Left kidney (tissue), 1 donor: ENCODE measurements at regions not wholly inside any gene's neighbourhood (a gene's known extent, or its start where the extent isn't known, plus 50 kb on each side); places are given as distances from the start of the nearest gene placed in this dataset.

ENCODE experiments used
- DNase-seq: peaks from one replicate; pipeline ENCODE4 v3.0.0-alpha.2; 2013

DNA sequence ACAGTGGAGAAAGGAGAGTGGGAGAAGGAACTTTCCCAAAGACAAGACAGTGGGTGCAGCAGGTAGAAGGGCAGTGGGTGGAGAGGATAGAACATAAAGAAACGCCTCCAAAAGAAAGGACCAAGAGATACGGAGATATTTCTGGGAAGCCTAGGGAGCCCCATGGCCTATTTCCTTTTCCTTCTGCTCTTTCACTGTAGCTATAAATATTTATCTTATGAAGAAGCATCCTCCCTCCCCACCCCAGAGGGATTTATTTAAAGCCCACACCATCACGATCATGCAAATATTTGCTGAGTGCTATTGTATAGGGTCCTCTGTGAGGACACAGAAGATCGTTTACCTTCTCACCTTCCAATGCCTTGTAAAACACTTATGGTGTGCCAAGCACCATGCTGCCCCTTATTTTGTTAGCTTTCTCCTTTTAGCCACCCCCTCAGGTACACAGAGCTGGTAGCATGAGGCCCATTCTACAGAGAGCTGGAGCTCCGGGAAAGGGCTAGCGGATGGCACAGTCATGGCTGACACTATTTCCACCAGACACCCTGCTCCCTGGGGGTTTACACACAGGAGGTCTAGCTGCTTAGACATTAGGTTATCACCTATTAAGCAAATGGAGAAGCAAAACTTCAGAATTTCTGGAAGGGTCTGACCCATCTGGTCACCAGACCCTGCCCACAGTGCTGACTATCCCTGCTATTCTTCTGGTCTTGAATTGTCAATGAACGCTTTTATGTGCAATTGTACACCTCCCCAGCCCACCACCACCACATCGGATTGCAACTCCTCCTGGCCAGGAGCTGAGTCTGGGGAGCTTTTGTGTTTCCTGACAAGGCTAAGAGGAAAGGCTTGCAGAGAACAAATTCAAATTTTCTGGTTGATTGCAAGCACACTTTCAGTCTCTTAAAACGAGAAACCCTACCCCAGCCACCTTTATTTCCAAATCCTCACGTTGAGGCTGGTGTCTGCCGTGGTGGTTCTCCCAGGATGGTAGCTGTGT, 91.8 kb upstream of the KLF7 start:
- no peak for DNase-seq

DNA sequence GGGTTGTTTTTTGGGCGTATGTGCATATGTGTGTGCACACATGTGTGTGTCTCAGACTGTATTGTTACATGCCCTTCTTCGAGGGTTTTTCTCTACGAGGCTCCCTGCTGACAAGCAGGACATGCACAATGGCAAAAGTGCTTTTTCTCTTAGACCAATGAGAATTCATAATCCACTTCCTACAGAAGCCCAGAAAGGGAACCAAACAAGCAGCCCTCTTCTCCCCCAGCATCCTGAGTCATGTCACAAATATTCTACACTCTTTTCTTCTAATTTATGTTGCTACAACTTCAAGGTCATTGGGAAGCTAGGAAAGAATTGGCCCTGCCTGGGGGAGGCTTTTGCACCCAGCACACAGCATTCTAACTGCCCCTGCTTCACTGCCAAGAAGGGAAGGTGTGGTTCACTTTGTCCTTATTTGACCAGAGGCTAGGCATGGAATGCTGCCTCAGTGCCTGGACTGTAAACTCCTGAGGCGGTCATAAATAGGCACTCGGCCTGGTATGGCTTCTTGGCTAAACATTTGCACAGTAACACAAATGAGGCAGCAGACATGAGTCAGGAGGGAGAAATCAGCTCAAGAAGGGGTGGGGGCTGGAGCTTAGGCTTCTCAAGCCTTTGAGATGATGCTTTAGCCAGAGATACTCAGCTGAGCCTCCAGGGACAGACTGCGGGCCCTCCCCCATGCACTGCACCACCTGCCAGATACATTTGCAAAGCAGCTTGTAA, 92.7 kb upstream of the KLF7 start:
- DNase-seq, result no peak

DNA sequence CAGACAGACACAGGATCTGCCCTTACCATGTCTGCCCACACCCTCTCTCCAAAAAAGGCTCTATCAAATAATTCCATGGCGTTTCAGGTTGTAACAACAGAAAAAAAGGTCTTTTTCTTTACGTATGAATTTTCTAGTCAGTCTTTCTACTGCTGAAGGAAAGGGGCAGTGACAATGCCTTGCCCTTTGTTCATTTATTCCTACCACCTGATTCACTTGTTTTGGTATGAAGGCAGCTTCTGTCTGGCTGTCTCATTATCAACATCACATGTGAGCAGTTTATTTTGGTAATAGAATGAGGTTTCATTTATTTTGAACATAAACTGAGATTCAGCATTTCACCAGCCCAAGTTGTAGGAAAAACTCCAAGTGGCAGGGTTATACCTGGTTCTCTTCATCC, 94.3 kb upstream of the KLF7 start:
- no peak for DNase-seq

DNA sequence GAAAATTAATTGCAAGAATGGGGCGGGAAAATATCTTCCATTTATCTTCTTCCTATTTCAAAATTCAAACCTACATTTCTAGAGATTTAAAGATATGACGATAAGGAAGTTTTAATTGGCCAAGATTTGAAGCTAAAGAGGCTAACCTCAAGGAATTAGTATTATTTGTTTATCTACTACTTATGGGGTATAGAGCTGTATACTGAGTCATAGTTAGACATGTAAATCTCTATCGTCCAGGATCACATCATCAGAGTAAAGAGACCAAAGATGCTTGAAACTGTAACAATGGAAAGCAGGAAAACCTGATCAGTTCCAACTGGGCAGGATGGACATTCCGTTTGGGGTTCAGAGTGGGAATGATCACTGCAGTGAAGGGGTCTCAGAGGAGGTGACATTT, 95.2 kb upstream of the KLF7 start:
- no peak for DNase-seq

DNA sequence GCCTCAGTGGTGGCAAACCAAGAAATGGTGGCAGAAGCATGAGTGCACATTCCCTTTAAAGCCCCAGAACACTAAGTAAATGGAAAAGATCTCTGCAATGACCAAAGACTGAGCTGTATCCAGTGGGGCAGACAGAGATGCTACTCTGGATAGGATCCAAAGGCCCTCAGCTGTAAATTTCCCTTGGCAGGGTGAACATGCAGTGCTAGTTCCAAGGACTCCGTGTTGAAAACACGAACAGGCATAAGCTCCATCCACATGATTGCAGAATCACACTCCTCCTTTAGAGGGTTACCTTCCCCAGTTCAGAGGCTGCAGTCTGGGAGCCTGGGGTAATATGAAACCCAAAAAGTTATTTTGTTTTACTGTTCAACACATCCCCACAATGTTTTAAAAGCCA, 98.6 kb upstream of the KLF7 start:
- no peak for DNase-seq

DNA sequence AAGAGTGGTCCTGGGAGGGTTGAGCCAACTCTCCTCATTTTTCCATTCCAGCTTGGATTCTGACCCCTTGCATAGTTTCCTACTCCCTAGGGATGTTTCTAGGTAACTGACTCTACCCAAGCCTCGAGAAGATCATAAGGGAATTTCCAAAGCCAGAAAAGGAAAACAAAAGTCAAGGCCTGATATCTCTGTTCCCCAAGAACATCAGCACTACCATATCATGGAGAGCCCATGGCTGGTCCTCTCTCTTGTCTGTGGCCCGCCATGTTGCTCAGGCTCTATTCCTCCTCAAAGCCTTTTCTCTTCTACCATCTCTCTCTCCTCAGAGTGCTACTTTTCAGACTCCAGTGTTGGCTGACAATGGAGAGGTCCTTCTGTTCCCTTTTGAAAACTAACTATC, 99.6 kb upstream of the KLF7 start:
- no peak for DNase-seq

DNA sequence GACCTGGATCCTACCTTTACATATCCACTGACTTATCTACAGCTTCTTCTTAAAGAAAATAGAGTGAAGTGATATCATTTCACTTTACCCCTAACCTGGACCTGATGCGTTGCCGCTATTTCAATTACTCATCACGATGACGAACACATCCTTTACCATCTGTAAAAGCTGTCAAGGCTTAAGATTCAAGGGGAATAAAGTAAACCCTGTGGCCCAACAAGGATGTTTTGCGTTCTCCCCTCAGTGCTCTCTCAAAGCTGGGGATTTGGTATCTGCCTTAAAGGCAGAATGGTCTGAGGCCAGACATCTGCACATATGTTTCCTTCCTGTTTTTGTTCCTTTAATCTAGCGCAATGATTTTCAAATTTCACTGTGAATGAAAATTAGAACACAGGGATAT, 100.1 kb upstream of the KLF7 start:
- DNase-seq, result no peak

DNA sequence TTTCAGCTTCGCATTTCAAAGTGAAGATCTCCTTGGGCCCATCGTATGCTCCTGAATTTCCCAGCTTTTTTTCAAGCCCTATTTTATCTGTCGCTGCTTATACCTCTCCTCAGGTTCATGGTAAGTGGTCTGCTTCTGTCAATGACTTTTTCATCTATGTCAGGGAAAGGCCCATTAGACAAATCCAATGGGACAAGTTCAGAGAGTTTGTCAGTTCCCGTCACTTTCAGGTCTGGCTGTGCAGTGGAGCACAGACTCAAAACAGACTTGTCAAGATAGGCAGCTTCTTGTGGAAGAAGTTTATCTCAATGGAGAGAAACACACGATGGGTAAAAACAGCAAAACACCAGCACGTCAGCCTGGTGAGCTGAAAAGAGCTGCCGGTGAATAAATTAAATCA, 100.9 kb upstream of the KLF7 start:
- no peak for DNase-seq

DNA sequence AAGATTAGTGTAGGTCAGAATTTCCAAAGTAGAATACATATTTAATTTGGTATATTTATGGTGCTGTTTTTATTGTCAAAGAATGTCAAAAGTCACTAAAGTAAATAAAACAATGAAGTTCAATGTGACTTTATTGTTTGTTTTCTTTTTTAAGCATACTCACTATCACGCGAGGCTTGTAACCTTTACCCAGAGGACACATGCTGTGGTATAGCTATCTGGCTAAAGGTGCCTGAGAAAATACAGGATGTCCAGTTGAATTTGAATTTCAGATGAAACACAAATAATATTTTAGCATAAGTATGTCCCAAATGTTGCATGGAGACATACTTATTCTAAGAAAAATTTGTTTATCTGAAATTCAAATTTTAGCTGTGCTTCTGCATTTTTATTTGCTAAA, 103.3 kb upstream of the KLF7 start:
- DNase-seq, result no peak

DNA sequence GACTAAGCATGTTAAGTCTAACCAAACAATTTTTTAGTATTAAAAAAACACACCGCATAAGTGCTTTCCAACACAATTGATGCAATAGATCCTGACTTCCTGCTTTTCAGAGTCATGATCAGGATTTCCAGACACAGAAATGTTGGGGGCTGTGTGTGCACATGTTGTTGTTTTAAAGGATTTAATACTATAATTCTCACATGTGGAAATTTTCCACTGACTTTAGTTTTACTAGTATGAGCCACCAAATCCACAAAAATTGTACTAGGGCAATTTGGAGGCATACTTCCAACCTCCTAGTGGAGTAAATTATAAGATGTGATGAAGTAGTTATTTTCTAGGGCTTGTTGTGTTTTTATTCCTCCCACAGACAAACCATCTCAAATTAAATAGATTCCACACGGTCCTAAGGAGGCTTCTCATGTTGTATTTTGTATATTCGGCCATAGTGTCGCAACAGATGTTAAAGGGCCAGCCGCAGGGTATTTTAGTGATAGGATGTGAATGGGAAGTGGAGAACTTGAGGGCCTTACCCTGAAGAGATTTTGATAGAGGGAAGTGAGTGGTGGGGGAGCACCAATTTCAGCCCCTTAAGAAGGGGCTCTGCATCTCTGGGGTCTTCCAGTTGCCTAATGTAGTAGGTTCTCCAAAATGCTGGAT, 108.9 kb upstream of the KLF7 start:
- DNase-seq, result no peak

DNA sequence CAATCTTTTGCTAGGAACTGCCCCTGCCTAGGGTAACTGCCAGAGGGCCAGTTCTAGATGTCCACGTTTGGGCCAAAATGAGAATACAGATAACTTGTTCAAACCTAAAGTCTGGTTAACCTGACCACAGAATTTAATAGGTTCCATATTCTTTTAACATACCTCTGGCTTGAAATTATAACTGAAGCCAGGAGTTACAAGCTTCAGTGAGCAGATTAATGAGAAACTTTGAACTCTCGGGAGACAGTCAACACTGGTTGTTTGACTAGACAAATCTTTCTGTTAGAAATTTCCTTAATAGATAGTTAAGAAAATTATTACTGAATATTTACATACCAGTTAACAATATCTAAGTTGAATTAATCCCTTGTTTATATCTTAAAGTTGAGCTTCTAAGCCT, 110.0 kb upstream of the KLF7 start:
- DNase-seq, result no peak

DNA sequence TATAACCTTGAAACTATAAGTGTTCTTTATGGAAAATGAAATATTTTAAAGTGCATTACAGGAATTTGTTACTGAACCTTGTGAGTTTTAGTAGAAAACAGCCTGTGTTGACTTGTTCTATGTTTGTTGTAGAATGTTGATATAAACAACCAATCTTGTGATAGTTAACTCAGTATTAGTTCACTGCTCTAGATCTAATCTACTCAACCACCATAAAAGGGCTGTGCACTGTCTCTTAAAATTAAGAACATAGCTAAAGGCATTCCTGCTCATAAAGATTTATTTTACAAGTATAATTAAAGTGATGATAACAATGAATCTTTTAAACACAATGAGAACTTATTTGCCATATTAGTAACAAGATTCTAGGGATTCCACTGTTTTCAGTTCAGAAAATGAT, 110.5 kb upstream of the KLF7 start:
- DNase-seq, result no peak

DNA sequence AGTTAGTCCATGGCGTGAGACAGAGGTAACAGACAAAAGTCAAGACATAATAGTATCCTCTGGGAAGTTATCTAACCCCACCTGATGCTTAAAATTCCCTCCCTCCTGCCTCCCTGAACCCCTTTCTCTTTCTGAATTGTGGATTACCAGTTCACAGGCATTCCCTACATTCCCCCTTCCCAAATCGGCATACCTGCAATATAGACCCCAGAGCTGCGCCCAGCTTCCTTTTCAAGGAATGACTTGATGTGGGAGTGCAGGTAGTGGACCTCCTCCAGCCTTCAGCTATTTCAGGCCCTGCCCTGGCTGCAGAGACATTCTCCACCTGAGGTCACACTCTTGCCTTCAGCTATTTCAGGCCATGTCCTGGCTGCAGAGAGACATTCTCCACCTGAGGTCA, 111.1 kb upstream of the KLF7 start:
- no peak for DNase-seq

DNA sequence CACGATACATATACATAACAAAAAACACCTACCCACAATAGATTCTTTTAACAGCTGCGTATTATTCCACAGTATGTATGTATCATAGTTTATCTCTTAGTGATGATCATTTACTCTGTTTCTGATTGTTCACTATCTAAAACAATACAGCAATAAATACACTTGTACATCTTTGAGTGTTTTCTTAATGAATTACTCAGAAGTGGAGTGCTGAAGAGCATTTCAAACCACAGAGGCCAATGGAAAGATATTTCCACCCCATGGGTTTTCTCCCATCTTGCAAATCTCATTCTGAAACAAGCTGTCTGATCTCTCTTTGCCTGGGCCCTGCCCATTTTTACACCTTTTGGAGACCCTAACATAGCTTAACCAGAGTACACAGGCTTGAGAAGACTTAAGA, 113.8 kb upstream of the KLF7 start:
- DNase-seq, result no peak

DNA sequence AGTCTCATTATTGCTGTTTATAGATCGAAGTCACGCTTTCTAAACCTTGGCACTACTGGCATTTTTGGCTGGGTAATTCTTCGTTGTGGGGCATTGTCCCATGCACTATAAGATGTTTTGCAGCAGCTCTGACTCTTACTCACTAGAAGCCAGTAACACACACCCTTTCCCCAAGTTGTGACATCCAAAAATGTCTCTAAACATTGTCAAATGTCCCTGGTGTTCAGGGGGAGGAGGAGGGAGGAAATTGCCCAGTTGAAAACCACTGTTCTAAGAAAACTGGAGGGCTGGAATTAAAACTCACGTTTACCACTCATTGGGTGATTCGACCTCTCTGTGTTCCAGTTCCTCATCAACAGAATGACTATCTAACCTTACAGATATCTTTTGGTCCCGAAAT, 115.7 kb upstream of the KLF7 start:
- DNase-seq, result no peak

DNA sequence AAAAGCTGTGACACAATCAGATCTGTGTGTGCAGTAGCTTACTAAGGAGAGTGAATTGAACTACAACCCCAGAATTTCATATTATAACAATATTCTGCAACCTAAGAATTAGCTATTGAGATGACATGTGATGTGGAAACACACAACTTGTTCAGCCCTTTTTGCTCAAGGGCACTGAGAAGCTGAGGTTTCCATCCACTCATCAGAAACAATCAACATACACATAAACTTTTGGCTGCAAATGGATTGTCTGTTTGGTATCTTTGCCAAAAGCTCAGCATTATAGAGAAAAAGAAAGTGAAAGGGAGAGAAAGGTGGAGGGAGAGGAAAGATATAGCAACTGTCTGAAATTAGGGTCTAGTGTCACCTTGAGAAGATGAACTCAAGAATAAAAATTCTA, 117.2 kb upstream of the KLF7 start:
- DNase-seq, result no peak

DNA sequence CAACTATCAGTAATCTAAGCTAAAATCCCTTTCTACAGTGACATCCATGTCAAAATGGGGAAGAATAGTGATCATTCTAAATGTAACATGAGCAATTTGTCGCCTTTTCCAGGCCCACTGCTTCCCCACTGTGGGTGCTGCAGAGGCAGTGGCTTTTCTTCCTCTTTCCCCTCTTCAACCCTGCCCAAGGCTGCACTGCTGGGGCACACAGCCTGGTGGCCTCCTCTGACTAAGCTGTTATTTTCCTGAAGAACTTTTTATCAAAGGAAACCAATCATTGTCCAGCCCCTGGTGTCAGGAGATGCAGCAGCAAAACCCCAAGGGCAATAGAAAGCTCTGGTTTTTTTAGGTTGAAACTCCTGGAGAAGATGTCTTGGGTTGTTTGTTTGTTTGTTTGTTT, 117.6 kb upstream of the KLF7 start:
- DNase-seq, result no peak

DNA sequence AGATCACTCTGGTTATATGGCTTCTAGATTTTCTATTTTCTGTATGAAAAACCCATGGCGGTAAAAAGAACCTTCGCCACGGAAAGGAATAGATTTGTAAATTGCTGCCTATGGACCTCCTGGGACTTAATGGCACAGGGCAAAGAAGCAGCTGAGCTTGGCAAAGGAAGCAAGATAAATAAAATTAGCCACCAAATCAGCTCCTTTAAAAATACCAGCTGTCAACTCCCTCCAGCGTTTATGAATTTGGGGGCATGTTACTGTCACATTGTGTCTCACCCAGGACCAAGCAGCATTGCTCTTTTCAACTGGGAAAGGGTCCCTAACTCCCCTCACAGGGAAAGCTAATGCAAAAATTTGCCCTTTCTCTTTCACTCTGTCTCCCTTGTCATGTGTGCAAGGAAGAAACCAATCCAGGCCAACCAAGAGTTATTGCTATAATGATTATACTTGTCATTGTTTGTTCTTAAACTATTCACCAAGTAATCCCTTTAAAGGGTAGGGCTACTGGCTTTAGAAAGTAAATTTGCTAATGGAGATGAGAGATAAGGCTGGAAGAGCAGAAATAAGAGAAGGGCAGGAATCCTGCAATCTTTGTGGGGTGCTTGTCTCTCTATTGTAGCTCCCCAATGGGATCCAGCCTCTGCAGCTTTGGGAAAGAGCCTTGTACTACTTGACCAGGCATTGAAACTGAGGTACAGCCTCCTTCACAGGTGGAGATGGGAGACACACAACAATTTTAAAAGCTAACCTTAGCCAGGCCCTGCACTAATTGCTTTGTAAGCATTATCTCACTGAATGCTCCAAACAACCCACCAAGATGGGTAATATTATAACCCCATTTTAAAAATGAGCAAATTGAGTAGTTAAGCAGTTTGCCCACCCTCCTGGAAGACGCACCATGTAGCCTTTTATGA, 119.1 kb upstream of the KLF7 start:
- no peak for DNase-seq

DNA sequence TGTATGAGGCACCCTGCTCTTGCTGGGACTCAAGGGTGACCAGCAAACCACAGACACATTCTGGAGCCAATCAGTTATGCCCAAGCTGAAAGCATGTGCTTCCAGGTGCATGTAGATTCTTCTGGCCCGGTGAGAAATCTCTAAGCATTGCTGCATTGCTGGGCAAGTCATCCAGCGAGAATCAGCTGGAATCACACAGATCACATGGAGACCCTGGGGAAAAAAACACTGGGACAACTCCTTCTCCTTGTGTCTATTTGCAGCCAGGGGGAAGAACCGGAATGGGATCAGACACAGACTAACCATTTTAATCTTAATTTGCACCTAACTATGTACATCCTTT, 119.7 kb upstream of the KLF7 start:
- no peak for DNase-seq

DNA sequence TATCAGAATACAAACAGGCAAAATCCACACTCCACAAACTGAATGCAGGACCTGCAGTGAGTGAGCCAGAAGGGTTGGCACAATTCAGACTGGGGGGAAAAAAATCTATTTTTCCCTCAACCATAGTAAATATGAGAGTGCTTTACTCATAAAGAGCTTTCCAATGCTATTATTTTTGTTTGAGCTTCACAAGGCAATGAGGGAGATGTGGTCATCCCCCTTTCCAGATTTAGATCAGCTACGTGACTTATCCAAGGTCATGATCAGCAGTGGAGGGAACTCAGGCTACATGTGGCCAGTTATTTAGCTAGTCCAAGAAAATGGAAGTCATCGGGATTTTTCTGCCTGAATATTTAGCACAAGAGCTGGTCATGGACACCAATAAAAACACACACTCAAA, 120.4 kb upstream of the KLF7 start:
- no peak for DNase-seq

DNA sequence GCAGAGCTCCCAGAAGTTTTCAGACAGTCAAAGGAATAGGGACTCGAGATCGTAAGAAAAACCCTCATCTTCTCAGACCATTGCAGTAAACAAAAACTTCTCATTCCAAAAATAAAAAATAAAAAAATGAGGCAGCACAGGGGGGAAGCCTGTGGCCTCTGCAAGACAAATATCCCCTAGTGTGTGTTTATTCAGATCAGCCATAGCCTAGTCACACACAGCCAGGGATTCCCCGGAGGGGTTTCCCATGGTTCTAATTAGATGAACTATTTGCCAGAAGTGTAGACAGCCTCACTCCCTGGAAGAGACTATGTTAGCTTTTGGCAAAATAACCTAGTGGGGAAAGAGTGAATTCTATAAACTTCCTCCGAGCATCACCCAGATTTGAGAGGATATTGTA, 122.9 kb upstream of the KLF7 start:
- no peak for DNase-seq
